ENCODE measurements at regions not wholly inside any gene's neighbourhood (a gene's known extent, or its start where the extent isn't known, plus 50 kb on each side); places are given as distances from the start of the nearest gene placed in this dataset.
"Not testable (repeated sequence)": the region's sequence is repeated elsewhere in the genome, so short reads cannot be mapped to it uniquely, and the experiment has no call there.

GRCh38 chr6:15164855-15165254 lies 81.0 kb upstream of the JARID2 start:
- not testable (repeated sequence) for DNase-seq (ENCODE audit: low read depth in 3 of 3, low spot score in 2 of 3)

DNA sequence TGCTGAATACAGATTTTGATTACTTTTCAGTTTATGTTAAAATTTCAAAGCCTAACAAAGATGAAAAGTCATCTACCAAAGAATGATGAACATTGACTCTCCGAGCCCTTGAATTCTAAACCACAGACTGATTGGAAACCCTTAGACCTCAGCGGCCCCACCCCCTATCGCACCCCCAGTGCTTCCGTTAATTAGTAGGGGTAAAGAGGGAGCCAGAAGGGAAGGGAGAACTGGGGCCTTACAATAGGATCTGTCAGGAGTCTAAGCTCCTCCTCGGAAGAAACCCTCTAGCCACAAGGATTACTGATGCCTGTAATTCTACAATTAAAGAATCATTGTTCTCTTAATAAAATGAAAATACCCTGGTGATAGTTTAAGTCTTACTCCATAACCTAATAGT lies 79.7 kb upstream of the JARID2 start:
- DNase-seq (ENCODE audit: low read depth in 3 of 3, low spot score in 2 of 3): no peak

DNA sequence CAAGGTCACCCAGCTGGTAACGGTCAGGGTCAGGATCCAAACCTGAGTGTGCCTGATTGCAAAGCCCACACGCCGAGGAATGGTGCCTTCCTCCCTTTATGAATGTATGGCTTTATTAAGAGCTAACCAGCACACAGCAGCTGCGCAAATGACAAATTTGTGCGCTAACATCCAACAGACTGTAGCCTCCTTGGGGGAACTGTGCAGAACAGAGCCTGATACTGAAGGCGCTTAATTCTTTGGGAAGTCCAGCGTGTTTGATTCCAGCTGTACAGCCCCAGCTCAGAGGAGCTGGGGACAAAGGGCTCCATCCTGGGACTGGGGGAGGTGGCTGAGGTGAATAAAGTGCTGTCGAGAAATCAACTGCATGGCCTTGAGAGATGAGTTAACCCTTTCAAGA lies 75.7 kb upstream of the JARID2 start:
- DNase-seq (ENCODE audit: low read depth in 3 of 3, low spot score in 2 of 3): no peak

DNA sequence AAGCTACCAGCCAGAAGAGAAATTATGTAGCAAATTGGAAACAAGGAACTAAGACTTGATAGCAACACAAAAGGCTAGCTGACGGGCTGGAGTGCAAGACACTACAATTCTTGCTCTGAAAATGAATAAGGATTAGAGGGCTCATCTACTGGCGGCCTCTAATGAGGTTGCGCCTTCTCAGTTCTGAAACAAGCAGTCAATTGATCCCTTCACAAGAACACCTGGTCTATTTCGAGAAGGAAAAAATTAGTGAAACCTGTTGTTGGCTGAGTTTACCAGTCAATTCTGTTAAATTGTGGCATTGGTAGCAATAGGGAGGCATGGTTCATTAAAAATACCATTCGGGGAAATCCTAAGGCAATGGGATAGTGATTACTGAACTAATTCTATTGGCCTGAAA lies 74.8 kb upstream of the JARID2 start:
- DNase-seq (ENCODE audit: low read depth in 3 of 3, low spot score in 2 of 3): no peak

- no peak for DNase-seq (ENCODE audit: low read depth in 3 of 3, low spot score in 2 of 3)
Measured at GRCh38 chr6:15176816-15177370, 69.0 kb upstream of the JARID2 start.

- no peak for DNase-seq (ENCODE audit: low read depth in 3 of 3, low spot score in 2 of 3)
Measured at GRCh38 chr6:15183979-15184378, 61.9 kb upstream of the JARID2 start.

DNA sequence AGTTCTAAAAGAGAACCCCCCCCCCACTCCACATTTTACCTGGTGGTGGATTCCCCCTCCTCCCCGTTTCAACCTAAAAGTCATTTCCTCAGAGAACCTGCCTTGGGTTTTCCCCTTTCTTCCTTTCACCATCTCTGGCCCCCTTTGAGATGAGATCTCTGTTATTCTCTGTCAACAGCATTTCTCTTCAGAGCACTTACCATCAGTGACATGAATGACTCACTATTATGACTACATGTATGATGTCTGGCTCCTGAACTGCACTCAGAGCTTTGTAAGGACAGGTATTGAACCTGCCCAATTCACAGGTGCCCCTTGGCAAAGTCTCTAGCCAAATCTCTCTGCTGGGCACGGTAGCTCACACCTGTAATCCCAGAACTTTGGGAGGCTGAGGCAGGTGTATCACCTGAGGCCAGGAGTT lies 61.4 kb upstream of the JARID2 start:
- no peak for DNase-seq (ENCODE audit: low read depth in 3 of 3, low spot score in 2 of 3)

- DNase-seq (ENCODE audit: low read depth in 3 of 3, low spot score in 2 of 3): not testable (repeated sequence)
Measured at GRCh38 chr6:15185111-15185510, 60.8 kb upstream of the JARID2 start.

DNA sequence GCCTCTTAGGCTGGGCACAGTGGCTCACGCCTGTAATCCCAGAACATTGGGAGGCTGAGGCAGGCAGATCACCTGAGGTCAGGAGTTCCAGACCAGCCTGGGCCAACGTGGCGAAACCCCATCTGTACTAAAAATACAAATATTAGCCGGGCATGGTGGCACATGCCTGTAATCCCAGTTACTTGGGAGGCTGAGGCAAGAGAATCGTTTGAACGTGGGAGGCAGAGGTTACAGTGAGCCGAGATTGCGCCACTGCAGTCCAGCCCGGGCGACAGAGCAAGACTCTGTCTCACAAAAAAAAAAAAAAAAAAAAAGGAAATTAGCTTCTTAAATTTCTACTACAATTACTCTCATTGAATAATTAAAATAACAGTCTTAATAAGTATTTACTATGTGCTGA lies 52.4 kb upstream of the JARID2 start:
- not testable (repeated sequence) for DNase-seq (ENCODE audit: low read depth in 3 of 3, low spot score in 2 of 3)

- DNase-seq (ENCODE audit: low read depth in 3 of 3, low spot score in 2 of 3): no peak
Measured at GRCh38 chr6:15194453-15194852, 51.4 kb upstream of the JARID2 start.

Measured in right renal cortex interstitium (tissue), 3 donors.